HEK293 (cell line): ENCODE measurements at regions not wholly inside any gene's neighbourhood (a gene's known extent, or its start where the extent isn't known, plus 50 kb on each side); places are given as distances from the start of the nearest gene placed in this dataset.
A peak's percentile ranks its signal among the peaks of the same experiment; 100 is the strongest.

Source experiments
- CTCF ChIA-PET: fragments of 350-600 bp; formaldehyde crosslinking; extraction: SDS; loops from one replicate; lab custom pipeline; 2021; ENCODE audit warnings: antibody characterized with exemption; lab: Yijun Ruan, JAX
- POLR2A ChIA-PET: fragments of 300-600 bp; formaldehyde crosslinking; extraction: SDS; loops from one replicate; lab custom pipeline; 2020; ENCODE audit warnings: antibody characterized with exemption, inconsistent platforms; lab: Yijun Ruan, JAX
- H3K27ac ChIP-seq: fragments of 200-500 bp; sonication (Bioruptor generic); 2 replicates; pipeline ENCODE4 v1.5.1; 2014; ENCODE audit warnings: low read depth, low read length, control low read depth, inconsistent platforms; ENCODE audit errors: extremely low read depth
- H3K36me3 ChIP-seq, 2 experiments: fragments of 200-500 bp in 1 of 2; sonication (Bioruptor generic) in 1 of 2; 1 replicate in 1 of 2; 2 replicates in 1 of 2; pipeline ENCODE4 v1.5.1; 2014 to 2017; ENCODE audit warnings: inconsistent platforms in 2 of 2, low read length in 2 of 2; ENCODE audit not compliant: control insufficient read depth in 2 of 2, insufficient read depth in 1 of 2
- H3K4me1 ChIP-seq: fragments of 200-500 bp; sonication (Bioruptor generic); 2 replicates; pipeline ENCODE4 v1.5.1; 2014; ENCODE audit warnings: mild to moderate bottlenecking, low read length, inconsistent platforms; ENCODE audit not compliant: control insufficient read depth, insufficient read depth
- H3K4me3 ChIP-seq: 2 replicates; pipeline ENCODE4 v1.5.1; 2011; ENCODE audit warnings: low read depth, mild to moderate bottlenecking, control low read depth, low read length, moderate library complexity
- H3K9me3 ChIP-seq: fragments of 200-500 bp; sonication (Bioruptor generic); 2 replicates; pipeline ENCODE4 v1.5.1; 2014; ENCODE audit warnings: low read depth, low read length, inconsistent platforms; ENCODE audit not compliant: control insufficient read depth, insufficient read depth
- FEZF1 ChIP-seq: fragments of 450-650 bp; formaldehyde crosslinking; IDR thresholded peaks from 2 replicates; pipeline ENCODE4 v1.5.1; 2016; ENCODE audit warnings: missing biosample characterization, missing genetic modification characterization
- GLI2 ChIP-seq: fragments of 450-650 bp; formaldehyde crosslinking; IDR thresholded peaks from 2 replicates; pipeline ENCODE4; 2017; ENCODE audit warnings: missing biosample characterization, missing genetic modification characterization, low read depth, borderline replicate concordance
- GLIS1 ChIP-seq: fragments of 450-650 bp; formaldehyde crosslinking; IDR thresholded peaks from 2 replicates; pipeline ENCODE4 v1.5.1; 2016; ENCODE audit warnings: missing biosample characterization, missing genetic modification characterization
- REPIN1 ChIP-seq: fragments of 450-650 bp; formaldehyde crosslinking; IDR thresholded peaks from 2 replicates; pipeline ENCODE4 v1.5.1; 2017; ENCODE audit warnings: missing biosample characterization, missing genetic modification characterization, low read depth
- SCRT1 ChIP-seq: fragments of 450-650 bp; formaldehyde crosslinking; IDR thresholded peaks from 2 replicates; pipeline ENCODE4 v1.5.1; 2016; ENCODE audit warnings: missing biosample characterization, missing genetic modification characterization, borderline replicate concordance
- SP2 ChIP-seq: fragments of 450-650 bp; formaldehyde crosslinking; IDR thresholded peaks from 2 replicates; pipeline ENCODE4 v1.5.1; 2016; ENCODE audit warnings: missing biosample characterization, missing genetic modification characterization
- YY2 ChIP-seq: fragments of 450-650 bp; formaldehyde crosslinking; IDR thresholded peaks from 2 replicates; pipeline ENCODE4 v1.5.1; 2016; ENCODE audit warnings: missing biosample characterization, missing genetic modification characterization
- ZBTB10 ChIP-seq: fragments of 450-650 bp; formaldehyde crosslinking; IDR thresholded peaks from 2 replicates; pipeline ENCODE4 v1.5.1; 2016; ENCODE audit warnings: missing biosample characterization, missing genetic modification characterization
- ZEB2 ChIP-seq: fragments of 450-650 bp; formaldehyde crosslinking; IDR thresholded peaks from 2 replicates; pipeline ENCODE4 v1.5.1; 2016; ENCODE audit warnings: missing biosample characterization, missing genetic modification characterization
- ZFHX2 ChIP-seq: fragments of 450-650 bp; formaldehyde crosslinking; conservative IDR thresholded peaks from 2 replicates; pipeline ENCODE4 v1.5.1; 2016; ENCODE audit warnings: missing biosample characterization, missing genetic modification characterization
- ZFP37 ChIP-seq: fragments of 450-650 bp; formaldehyde crosslinking; IDR thresholded peaks from 2 replicates; pipeline ENCODE4 v1.5.1; 2016; ENCODE audit warnings: missing biosample characterization, missing genetic modification characterization
- ZNF155 ChIP-seq: fragments of 450-650 bp; formaldehyde crosslinking; IDR thresholded peaks from 2 replicates; pipeline ENCODE4 v1.5.1; 2016; ENCODE audit warnings: missing biosample characterization, missing genetic modification characterization
- ZNF157 ChIP-seq: fragments of 450-650 bp; formaldehyde crosslinking; IDR thresholded peaks from 2 replicates; pipeline ENCODE4 v1.5.1; 2016; ENCODE audit warnings: missing biosample characterization, missing genetic modification characterization
- ZNF354C ChIP-seq: fragments of 450-650 bp; formaldehyde crosslinking; IDR thresholded peaks from 2 replicates; pipeline ENCODE4 v1.5.1; 2016; ENCODE audit warnings: missing biosample characterization, missing genetic modification characterization, low read depth, borderline replicate concordance
- ZNF362 ChIP-seq: fragments of 450-650 bp; formaldehyde crosslinking; IDR thresholded peaks from 2 replicates; pipeline ENCODE4 v1.5.1; 2016; ENCODE audit warnings: missing biosample characterization, missing genetic modification characterization
- ZNF426 ChIP-seq: fragments of 450-650 bp; formaldehyde crosslinking; IDR thresholded peaks from 2 replicates; pipeline ENCODE4 v1.5.1; 2017; ENCODE audit warnings: missing biosample characterization, missing genetic modification characterization, mild to moderate bottlenecking, inconsistent platforms, moderate library complexity
- ZNF510 ChIP-seq: fragments of 450-650 bp; formaldehyde crosslinking; IDR thresholded peaks from 2 replicates; pipeline ENCODE4 v1.5.1; 2018; ENCODE audit warnings: mild to moderate bottlenecking, missing genetic modification characterization, missing biosample characterization; ENCODE audit not compliant: insufficient replicate concordance
- ZNF571 ChIP-seq: fragments of 450-650 bp; formaldehyde crosslinking; IDR thresholded peaks from 2 replicates; pipeline ENCODE4 v1.5.0; 2017; ENCODE audit warnings: missing biosample characterization, missing genetic modification characterization
- ZNF623 ChIP-seq: fragments of 450-650 bp; formaldehyde crosslinking; IDR thresholded peaks from 2 replicates; pipeline ENCODE4 v1.5.1; 2016; ENCODE audit warnings: missing biosample characterization, missing genetic modification characterization
- ZNF660 ChIP-seq: fragments of 450-650 bp; IDR thresholded peaks from 2 replicates; pipeline ENCODE4 v1.5.1; 2018; ENCODE audit warnings: missing biosample characterization, mild to moderate bottlenecking, missing genetic modification characterization
- ZNF768 ChIP-seq: fragments of 450-650 bp; formaldehyde crosslinking; IDR thresholded peaks from 2 replicates; pipeline ENCODE4 v1.5.1; 2018; ENCODE audit warnings: missing biosample characterization, mild to moderate bottlenecking, missing genetic modification characterization
- ZNF776 ChIP-seq: fragments of 450-650 bp; formaldehyde crosslinking; IDR thresholded peaks from 2 replicates; pipeline ENCODE4 v1.5.0; 2017; ENCODE audit warnings: missing biosample characterization, missing genetic modification characterization, borderline replicate concordance
- TF ChIP-seq, protein P1 (sequence below): fragments of 450-650 bp; IDR thresholded peaks from 2 replicates; pipeline ENCODE4 v1.5.1; 2018; ENCODE audit warnings: missing biosample characterization, mild to moderate bottlenecking, missing genetic modification characterization
- TF ChIP-seq, protein P2 (sequence below): fragments of 450-650 bp; formaldehyde crosslinking; IDR thresholded peaks from 2 replicates; pipeline ENCODE4 v1.5.1; 2016; ENCODE audit warnings: missing biosample characterization, missing genetic modification characterization
- TF ChIP-seq, protein P3 (sequence below): fragments of 450-650 bp; formaldehyde crosslinking; IDR thresholded peaks from 2 replicates; pipeline ENCODE4 v1.5.1; 2016; ENCODE audit warnings: missing biosample characterization, missing genetic modification characterization

- Histone ChIP-seq H3K4me1 (no peaks in the 10 kb centered on the region), H3K36me3 (no peaks in the 10 kb centered on the region; a peak in 1 of 3 replicates), H3K9me3 (no peaks in the 10 kb centered on the region), H3K27ac (no peak overlapping the region), H3K4me3 (no peak overlapping the region)
- TF ChIP-seq GLI2 (tag by site-specific recombination) (no peak), ZFHX2 (tag by site-specific recombination) (no peak), YY2 (no peak), ZEB2 (tag by site-specific recombination) (no peak), REPIN1 (tag by site-specific recombination) (no peak), SP2 (no peak), ZNF354C (tag by site-specific recombination) (no peak), ZFP37 (tag by site-specific recombination) (no peak), ZNF571 (no peak), SCRT1 (tag by site-specific recombination) (no peak)
- TF ChIP-seq, protein P1, sequence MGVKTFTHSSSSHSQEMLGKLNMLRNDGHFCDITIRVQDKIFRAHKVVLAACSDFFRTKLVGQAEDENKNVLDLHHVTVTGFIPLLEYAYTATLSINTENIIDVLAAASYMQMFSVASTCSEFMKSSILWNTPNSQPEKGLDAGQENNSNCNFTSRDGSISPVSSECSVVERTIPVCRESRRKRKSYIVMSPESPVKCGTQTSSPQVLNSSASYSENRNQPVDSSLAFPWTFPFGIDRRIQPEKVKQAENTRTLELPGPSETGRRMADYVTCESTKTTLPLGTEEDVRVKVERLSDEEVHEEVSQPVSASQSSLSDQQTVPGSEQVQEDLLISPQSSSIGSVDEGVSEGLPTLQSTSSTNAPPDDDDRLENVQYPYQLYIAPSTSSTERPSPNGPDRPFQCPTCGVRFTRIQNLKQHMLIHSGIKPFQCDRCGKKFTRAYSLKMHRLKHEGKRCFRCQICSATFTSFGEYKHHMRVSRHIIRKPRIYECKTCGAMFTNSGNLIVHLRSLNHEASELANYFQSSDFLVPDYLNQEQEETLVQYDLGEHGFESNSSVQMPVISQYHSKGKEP (tag by site-specific recombination), result no peak
- CTCF ChIA-PET, result no interaction called here
- POLR2A ChIA-PET, result no interaction called here
Measured at GRCh38 chr15:70303981-70304380, 206.3 kb upstream of the TLE3 start.

- POLR2A ChIA-PET, result no interaction called here
- TF ChIP-seq ZNF157 (tag by site-specific recombination) (no peak), GLIS1 (tag by site-specific recombination) (no peak), ZNF426 (tag by site-specific recombination) (no peak), ZNF776 (tag by site-specific recombination) (0 out of 2 replicates have a peak, but pooled peaks have one; percentile 9), ZNF362 (tag by site-specific recombination) (no peak), ZBTB10 (tag by site-specific recombination) (no peak), FEZF1 (tag by site-specific recombination) (no peak), ZNF660 (tag by site-specific recombination) (no peak), ZNF155 (tag by site-specific recombination) (no peak), ZNF768 (tag by site-specific recombination) (no peak), ZNF623 (tag by site-specific recombination) (no peak), ZNF510 (no peak)
- TF ChIP-seq, protein P2, sequence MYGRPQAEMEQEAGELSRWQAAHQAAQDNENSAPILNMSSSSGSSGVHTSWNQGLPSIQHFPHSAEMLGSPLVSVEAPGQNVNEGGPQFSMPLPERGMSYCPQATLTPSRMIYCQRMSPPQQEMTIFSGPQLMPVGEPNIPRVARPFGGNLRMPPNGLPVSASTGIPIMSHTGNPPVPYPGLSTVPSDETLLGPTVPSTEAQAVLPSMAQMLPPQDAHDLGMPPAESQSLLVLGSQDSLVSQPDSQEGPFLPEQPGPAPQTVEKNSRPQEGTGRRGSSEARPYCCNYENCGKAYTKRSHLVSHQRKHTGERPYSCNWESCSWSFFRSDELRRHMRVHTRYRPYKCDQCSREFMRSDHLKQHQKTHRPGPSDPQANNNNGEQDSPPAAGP (tag by site-specific recombination), result no peak
- TF ChIP-seq, protein P3, sequence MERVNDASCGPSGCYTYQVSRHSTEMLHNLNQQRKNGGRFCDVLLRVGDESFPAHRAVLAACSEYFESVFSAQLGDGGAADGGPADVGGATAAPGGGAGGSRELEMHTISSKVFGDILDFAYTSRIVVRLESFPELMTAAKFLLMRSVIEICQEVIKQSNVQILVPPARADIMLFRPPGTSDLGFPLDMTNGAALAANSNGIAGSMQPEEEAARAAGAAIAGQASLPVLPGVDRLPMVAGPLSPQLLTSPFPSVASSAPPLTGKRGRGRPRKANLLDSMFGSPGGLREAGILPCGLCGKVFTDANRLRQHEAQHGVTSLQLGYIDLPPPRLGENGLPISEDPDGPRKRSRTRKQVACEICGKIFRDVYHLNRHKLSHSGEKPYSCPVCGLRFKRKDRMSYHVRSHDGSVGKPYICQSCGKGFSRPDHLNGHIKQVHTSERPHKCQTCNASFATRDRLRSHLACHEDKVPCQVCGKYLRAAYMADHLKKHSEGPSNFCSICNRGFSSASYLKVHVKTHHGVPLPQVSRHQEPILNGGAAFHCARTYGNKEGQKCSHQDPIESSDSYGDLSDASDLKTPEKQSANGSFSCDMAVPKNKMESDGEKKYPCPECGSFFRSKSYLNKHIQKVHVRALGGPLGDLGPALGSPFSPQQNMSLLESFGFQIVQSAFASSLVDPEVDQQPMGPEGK (tag by site-specific recombination), result no peak
Measured at GRCh38 chr15:70302360-70302759, 204.6 kb upstream of the TLE3 start.

More at GRCh38 chr15:70302360-70302759, 204.6 kb upstream of the TLE3 start:
- CTCF ChIA-PET, result no interaction called here
- Histone ChIP-seq H3K27ac (no peak overlapping the region), H3K4me1 (no peaks in the 10 kb centered on the region), H3K9me3 (no peaks in the 10 kb centered on the region), H3K4me3 (no peak overlapping the region), H3K36me3 (no peaks in the 10 kb centered on the region; a peak in 1 of 3 replicates)
